Spinal cord (tissue), 9 donors: ENCODE measurements at regions not wholly inside any gene's neighbourhood (a gene's known extent, or its start where the extent isn't known, plus 50 kb on each side); places are given as distances from the start of the nearest gene placed in this dataset.

Experiments
- DNase-seq, 6 donors: peaks; one replicate each; pipeline versions ENCODE4 v3.0.0 to v3.0.0-alpha.2; 2013 to 2015; ENCODE audit warnings: low spot score in 6 of 6, low read depth in 4 of 6
- H3K27ac ChIP-seq: one replicate; pipeline ENCODE4 v1.5.1; 2013; ENCODE audit warnings: low read depth, low read length, control low read depth
- H3K27me3 ChIP-seq: one replicate; pipeline ENCODE4 v1.6.1; 2013; ENCODE audit warnings: low read length; ENCODE audit not compliant: control insufficient read depth, insufficient read depth
- H3K36me3 ChIP-seq: one replicate; pipeline ENCODE4 v1.6.1; 2013; ENCODE audit warnings: low read length; ENCODE audit not compliant: control insufficient read depth, insufficient read depth
- H3K4me1 ChIP-seq: one replicate; pipeline ENCODE4 v1.6.1; 2013; ENCODE audit warnings: low read length; ENCODE audit not compliant: control insufficient read depth, insufficient read depth
- H3K4me3 ChIP-seq: one replicate; pipeline ENCODE4 v1.5.1; 2013; ENCODE audit warnings: low read depth, low read length, control low read depth
- H3K9me3 ChIP-seq: one replicate; pipeline ENCODE4 v1.6.1; 2013; ENCODE audit warnings: low read length; ENCODE audit not compliant: control insufficient read depth, insufficient read depth
- WGBS: methylation state at CpG from one replicate; pipeline ENCODE4 v1.1.5; 2013; ENCODE audit warnings: missing lambda C conversion rate; ENCODE audit not compliant: insufficient coverage; 5-methylcytosine and 5-hydroxymethylcytosine counted together
- donor health status: healthy.

- no peaks in the 10 kb centered on the region for H3K27me3 ChIP-seq
- no peaks in the 10 kb centered on the region for H3K4me1 ChIP-seq
- H3K9me3 ChIP-seq = no peaks in the 10 kb centered on the region
- no peak overlapping the region for H3K27ac ChIP-seq
- no peak overlapping the region for H3K4me3 ChIP-seq
- peak in 1 of 6 donors; percentile 23 for DNase-seq
- H3K36me3 ChIP-seq = no peaks in the 10 kb centered on the region
- 20% methylated on average over 1 of the region's 2 CpGs for WGBS
Measured at GRCh38 chr9:7467186-7467585, 332.4 kb downstream of the DMAC1 start.

GRCh38 chr9:7461791-7462190 is 337.8 kb downstream of the DMAC1 start:
- Histone ChIP-seq H3K36me3 (no peaks in the 10 kb centered on the region), H3K4me3 (no peak overlapping the region)

GRCh38 chr9:7456793-7457530 is 342.6 kb downstream of the DMAC1 start:
- no peak overlapping the region for H3K4me3 ChIP-seq
- no peaks in the 10 kb centered on the region for H3K36me3 ChIP-seq
- WGBS = no CpG with 5 or more reads among the region's 1 CpG
- H3K27me3 ChIP-seq = no peaks in the 10 kb centered on the region
- DNase-seq = peak in 2 of 6 donors; percentile 48 to 57
- no peaks in the 10 kb centered on the region for H3K4me1 ChIP-seq
- no peaks in the 10 kb centered on the region for H3K9me3 ChIP-seq
- H3K27ac ChIP-seq = no peak overlapping the region

More at GRCh38 chr9:7461791-7462190, 337.8 kb downstream of the DMAC1 start:
- 93% methylated on average over 3 of the region's 4 CpGs for WGBS
- H3K9me3 ChIP-seq = no peaks in the 10 kb centered on the region
- H3K27ac ChIP-seq = no peak overlapping the region
- DNase-seq = no peak
- no peaks in the 10 kb centered on the region for H3K27me3 ChIP-seq
- no peaks in the 10 kb centered on the region for H3K4me1 ChIP-seq

GRCh38 chr9:7456377-7456776 is 343.2 kb downstream of the DMAC1 start:
- Histone ChIP-seq H3K27me3 (no peaks in the 10 kb centered on the region), H3K4me1 (no peaks in the 10 kb centered on the region), H3K36me3 (no peaks in the 10 kb centered on the region), H3K4me3 (no peak overlapping the region), H3K27ac (no peak overlapping the region), H3K9me3 (no peaks in the 10 kb centered on the region)
- no CpG with 5 or more reads among the region's 2 CpGs for WGBS
- DNase-seq = peak in 2 of 6 donors; percentile 30 to 65

GRCh38 chr9:7454624-7455023 is 345.0 kb downstream of the DMAC1 start:
- Histone ChIP-seq H3K9me3 (no peaks in the 10 kb centered on the region), H3K27me3 (no peaks in the 10 kb centered on the region), H3K4me1 (no peaks in the 10 kb centered on the region), H3K36me3 (no peaks in the 10 kb centered on the region), H3K4me3 (no peak overlapping the region), H3K27ac (no peak overlapping the region)
- WGBS = 55% methylated on average over 2 of the region's 2 CpGs
- DNase-seq = peak in 2 of 6 donors; percentile 12 to 48

GRCh38 chr9:7452378-7452777 is 347.2 kb downstream of the DMAC1 start:
- no peak for DNase-seq
- Histone ChIP-seq H3K27me3 (no peaks in the 10 kb centered on the region), H3K9me3 (no peaks in the 10 kb centered on the region), H3K4me3 (no peak overlapping the region), H3K27ac (no peak overlapping the region), H3K36me3 (no peaks in the 10 kb centered on the region), H3K4me1 (no peaks in the 10 kb centered on the region)
- WGBS = no CpG with 5 or more reads among the region's 1 CpG

GRCh38 chr9:7451062-7451461 is 348.5 kb downstream of the DMAC1 start:
- no peaks in the 10 kb centered on the region for H3K4me1 ChIP-seq
- H3K27ac ChIP-seq = no peak overlapping the region
- no peaks in the 10 kb centered on the region for H3K9me3 ChIP-seq
- H3K27me3 ChIP-seq = no peaks in the 10 kb centered on the region
- WGBS = 100% methylated on average over 1 of the region's 3 CpGs
- DNase-seq = no peak
- no peak overlapping the region for H3K4me3 ChIP-seq
- H3K36me3 ChIP-seq = no peaks in the 10 kb centered on the region

- no peak overlapping the region for H3K27ac ChIP-seq
- no peaks in the 10 kb centered on the region for H3K4me1 ChIP-seq
- peak in 1 of 6 donors; percentile 1 for DNase-seq
- H3K9me3 ChIP-seq = no peaks in the 10 kb centered on the region
- H3K4me3 ChIP-seq = no peak overlapping the region
- WGBS = no CpG with 5 or more reads among the region's 1 CpG
- H3K27me3 ChIP-seq = no peaks in the 10 kb centered on the region
- no peaks in the 10 kb centered on the region for H3K36me3 ChIP-seq
Measured at GRCh38 chr9:7443541-7443940, 356.0 kb downstream of the DMAC1 start.

- H3K27me3 ChIP-seq = no peaks in the 10 kb centered on the region
- H3K4me3 ChIP-seq = no peak overlapping the region
- H3K36me3 ChIP-seq = no peaks in the 10 kb centered on the region
- H3K9me3 ChIP-seq = no peaks in the 10 kb centered on the region
- peak in 1 of 6 donors; percentile 11 for DNase-seq
- H3K4me1 ChIP-seq = no peaks in the 10 kb centered on the region
- no peak overlapping the region for H3K27ac ChIP-seq
Measured at GRCh38 chr9:7439355-7439995, 360.1 kb downstream of the DMAC1 start.

- H3K27me3 ChIP-seq = no peaks in the 10 kb centered on the region
- 92% methylated on average over 2 of the region's 2 CpGs for WGBS
- H3K9me3 ChIP-seq = no peaks in the 10 kb centered on the region
- DNase-seq = no peak
- H3K36me3 ChIP-seq = no peaks in the 10 kb centered on the region
- no peaks in the 10 kb centered on the region for H3K4me1 ChIP-seq
- H3K27ac ChIP-seq = no peak overlapping the region
- H3K4me3 ChIP-seq = no peak overlapping the region
Measured at GRCh38 chr9:7436754-7437153, 362.8 kb downstream of the DMAC1 start.
